ENCODE measurements at regions not wholly inside any gene's neighbourhood (a gene's known extent, or its start where the extent isn't known, plus 50 kb on each side); places are given as distances from the start of the nearest gene placed in this dataset.
A peak's percentile ranks its signal among the peaks of the same experiment; 100 is the strongest.

DNA sequence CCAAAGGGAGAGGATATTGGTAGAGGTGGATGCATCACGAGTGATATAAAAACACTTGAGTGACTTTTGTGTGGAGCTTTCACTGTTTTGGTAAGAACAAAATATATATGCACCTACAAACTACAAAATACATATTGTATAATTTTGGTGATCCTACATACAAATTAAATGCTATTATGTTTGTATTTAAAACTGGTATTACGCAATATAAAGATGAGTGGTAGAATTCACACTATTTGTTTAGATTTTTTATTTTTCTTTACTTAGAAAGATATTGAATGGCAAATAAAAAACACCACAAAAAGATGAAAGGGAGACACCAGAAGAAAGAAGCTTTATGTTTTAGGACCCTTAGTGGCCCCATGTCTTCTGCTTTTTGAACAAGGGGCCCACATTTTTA is 770.7 kb upstream of the ID2 start:
- no peak overlapping the region for H3K4me3 ChIP-seq
- TF ChIP-seq CTCF (IDR thresholded peaks at IDR 0.05) (no peak), EP300 (IDR thresholded peaks at IDR 0.05) (no peak), POLR2AphosphoS5 (IDR thresholded peaks at IDR 0.05) (no peak), POLR2A (IDR thresholded peaks at IDR 0.05; ENCODE audit: low read depth) (no peak)
- 88% methylated on average over 2 of the region's 2 CpGs for WGBS
- no peak overlapping the region for H3K27ac ChIP-seq (replicated peaks in 1 of 4)
- intact Hi-C loops (cut with DNase I), result no loop called here
- no peaks in the 10 kb centered on the region for H3K27me3 ChIP-seq
- no peaks in the 10 kb centered on the region for H3K4me1 ChIP-seq
- DNase-seq (ENCODE audit: extremely low spot score), result no peak
- H3K36me3 ChIP-seq, result no peaks in the 10 kb centered on the region
- H3K9me3 ChIP-seq, result no peaks in the 10 kb centered on the region

GRCh38 chr2:7913974-7914373 is 767.9 kb upstream of the ID2 start:
- H3K4me1 ChIP-seq, result no peaks in the 10 kb centered on the region
- TF ChIP-seq EP300 (IDR thresholded peaks at IDR 0.05) (no peak), CTCF (IDR thresholded peaks at IDR 0.05) (no peak), POLR2A (IDR thresholded peaks at IDR 0.05; ENCODE audit: low read depth) (no peak), POLR2AphosphoS5 (IDR thresholded peaks at IDR 0.05) (no peak)
- WGBS, result 79% methylated on average over 10 of the region's 10 CpGs
- H3K4me3 ChIP-seq, result no peak overlapping the region
- H3K27ac ChIP-seq (replicated peaks in 1 of 4), result no peak overlapping the region
- intact Hi-C loops (cut with DNase I), result no loop called here
- no peaks in the 10 kb centered on the region for H3K36me3 ChIP-seq
- DNase-seq (ENCODE audit: extremely low spot score), result peak; percentile 57
- H3K9me3 ChIP-seq, result no peaks in the 10 kb centered on the region
- no peaks in the 10 kb centered on the region for H3K27me3 ChIP-seq

GRCh38 chr2:7915302-7916091 is 766.4 kb upstream of the ID2 start:
- TF ChIP-seq POLR2AphosphoS5 (IDR thresholded peaks at IDR 0.05), result no peak
- TF ChIP-seq EP300 (IDR thresholded peaks at IDR 0.05), result no peak
- TF ChIP-seq POLR2A (IDR thresholded peaks at IDR 0.05; ENCODE audit: low read depth), result no peak
- TF ChIP-seq CTCF (IDR thresholded peaks at IDR 0.05), result no peak
- H3K27me3 ChIP-seq, result no peaks in the 10 kb centered on the region
- intact Hi-C loops (cut with DNase I), result no loop called here
- no peaks in the 10 kb centered on the region for H3K4me1 ChIP-seq
- H3K9me3 ChIP-seq, result no peaks in the 10 kb centered on the region
- no peak overlapping the region for H3K27ac ChIP-seq (replicated peaks in 1 of 4)
- no peaks in the 10 kb centered on the region for H3K36me3 ChIP-seq
- 81% methylated on average over 14 of the region's 14 CpGs for WGBS
- H3K4me3 ChIP-seq, result peak overlapping the region in 2 of 4 donors; percentile 27 to 40
- DNase-seq (ENCODE audit: extremely low spot score), result peak; percentile 57

GRCh38 chr2:7916670-7917069 is 765.2 kb upstream of the ID2 start:
- peak; percentile 80 for DNase-seq (ENCODE audit: extremely low spot score)
- H3K9me3 ChIP-seq, result no peaks in the 10 kb centered on the region
- H3K36me3 ChIP-seq, result no peaks in the 10 kb centered on the region
- WGBS, result 87% methylated on average over 2 of the region's 2 CpGs
- intact Hi-C loops (cut with DNase I), result no loop called here
- no peaks in the 10 kb centered on the region for H3K4me1 ChIP-seq
- no peak overlapping the region for H3K27ac ChIP-seq (replicated peaks in 1 of 4)
- no peak overlapping the region for H3K4me3 ChIP-seq
- H3K27me3 ChIP-seq, result no peaks in the 10 kb centered on the region
- TF ChIP-seq EP300 (IDR thresholded peaks at IDR 0.05), result no peak
- no peak for TF ChIP-seq POLR2A (IDR thresholded peaks at IDR 0.05; ENCODE audit: low read depth)
- no peak for TF ChIP-seq POLR2AphosphoS5 (IDR thresholded peaks at IDR 0.05)
- no peak for TF ChIP-seq CTCF (IDR thresholded peaks at IDR 0.05)

DNA sequence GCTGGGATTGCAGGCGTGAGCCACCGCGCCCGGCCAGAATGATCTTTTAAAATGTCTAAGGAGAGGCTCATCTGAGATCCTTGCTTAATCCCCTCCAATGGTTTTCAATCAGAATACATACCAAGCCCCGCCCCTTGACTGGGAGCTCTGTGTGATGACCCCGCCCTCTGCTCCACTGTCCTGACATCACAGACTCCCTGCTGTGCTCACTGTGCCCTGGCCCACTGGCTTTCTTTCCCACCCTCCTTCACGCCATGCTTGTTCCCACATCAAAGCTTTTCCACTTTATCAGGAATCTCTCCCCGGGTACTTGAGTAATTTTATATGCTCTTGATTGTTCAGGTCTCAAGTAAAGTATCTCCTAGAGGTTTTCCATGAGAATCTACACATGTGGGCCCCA is 762.3 kb upstream of the ID2 start:
- no peaks in the 10 kb centered on the region for H3K4me1 ChIP-seq
- peaks cover 0 to 5% (median 0%) of the 10 kb centered on the region in 4 donors for H3K9me3 ChIP-seq
- 97% methylated on average over 8 of the region's 8 CpGs for WGBS
- intact Hi-C loops (cut with DNase I), result no loop called here
- no peaks in the 10 kb centered on the region for H3K36me3 ChIP-seq
- no peaks in the 10 kb centered on the region for H3K27me3 ChIP-seq
- no peak for TF ChIP-seq POLR2AphosphoS5 (IDR thresholded peaks at IDR 0.05)
- no peak for TF ChIP-seq CTCF (IDR thresholded peaks at IDR 0.05)
- no peak for TF ChIP-seq EP300 (IDR thresholded peaks at IDR 0.05)
- no peak for TF ChIP-seq POLR2A (IDR thresholded peaks at IDR 0.05; ENCODE audit: low read depth)
- peak; percentile 50 for DNase-seq (ENCODE audit: extremely low spot score)
- no peak overlapping the region for H3K27ac ChIP-seq (replicated peaks in 1 of 4)
- no peak overlapping the region for H3K4me3 ChIP-seq

Measured in esophagus muscularis mucosa (tissue), 4 donors.